Pancreas (tissue), 10 donors: ENCODE measurements at regions not wholly inside any gene's neighbourhood (a gene's known extent, or its start where the extent isn't known, plus 50 kb on each side); places are given as distances from the start of the nearest gene placed in this dataset.

Experiments used
- ATAC-seq, 4 donors: fragments of 200-7000 bp; cut with Tn5 transposase; one replicate each; pipeline versions ENCODE4 v1.8.0 to v1.9.1; 2020; ENCODE audit warnings: mild to moderate bottlenecking in 4 of 4, moderate library complexity in 4 of 4
- DNase-seq, 6 donors: peaks; one replicate each; pipeline ENCODE4 v3.0.0-alpha.2; 2020
- FAIRE-seq: peaks from 2 replicates; lab custom pipeline; 2012; peaks lifted over from hg19 to GRCh38; lab: Jason Lieb, UNC
- H3K27ac ChIP-seq, 4 donors: fragments of 200-600 bp; sonication (generic); 1 replicate in 3 of 4; 2 replicates in 1 of 4; pipeline versions ENCODE4 v1.5.0 to v1.8.0; 2020
- H3K27me3 ChIP-seq, 4 donors: fragments of 200-600 bp; one replicate each; pipeline ENCODE4 v1.8.0; 2021
- H3K36me3 ChIP-seq, 3 donors: fragments of 200-600 bp; sonication (generic) in 1 of 3; one replicate each; pipeline versions ENCODE4 v1.5.0 to v1.8.0; 2020 to 2021
- H3K4me1 ChIP-seq, 3 donors: fragments of 200-600 bp; one replicate each; pipeline ENCODE4 v1.8.0; 2021
- H3K4me3 ChIP-seq, 4 donors: fragments of 200-600 bp; sonication (generic) in 2 of 4; one replicate each; pipeline versions ENCODE4 v1.5.0 to v1.8.0; 2020 to 2021
- H3K9me3 ChIP-seq, 4 donors: fragments of 200-600 bp; one replicate each; pipeline ENCODE4 v1.8.0; 2021
- CTCF ChIP-seq, 4 donors: fragments of 200-600 bp; sonication (generic) in 3 of 4; IDR thresholded peaks; one replicate each; pipeline versions ENCODE4 v1.5.0 to v1.8.0; 2021; ENCODE audit warnings: antibody characterized with exemption in 4 of 4
- WGBS, 2 donors: extraction: QIAGEN DNeasy Blood & Tissue Kit; methylation state at CpG; one replicate each; pipeline ENCODE4 v1.1.7; 2013; 5-methylcytosine and 5-hydroxymethylcytosine counted together
- intact Hi-C, 3 donors: fragments of 100-400 bp; cut with DNase I; formaldehyde crosslinking; loops; one replicate each; pipeline versions ENCODE4 v1.11.1 to v1.14.2; 2022
- donor health status: healthy with polysubstance abuse.
- donor health status: DM: no; HTN: no; CAD: no; lungs with moderate emphysema.
- donor health status: DM: no; HTN: no; CAD: no.
- donor health status: control.
- donor health status: control.
- donor health status: Bipolar disorder and iron deficiency.
- donor health status: DM: yes; HTN: yes; CAD: no.
- donor health status: DM: no; HTN: no; CAD: no.
- donor health status: DM: no; HTN: no; CAD: no.
- donor health status: DM: yes; HTN: yes; CAD: no.

GRCh38 chr2:2849464-2850217, 518.6 kb upstream of the MYT1L start:
- Histone ChIP-seq H3K27me3 (no peaks in the 10 kb centered on the region), H3K9me3 (no peaks in the 10 kb centered on the region), H3K27ac (no peak overlapping the region), H3K4me3 (no peak overlapping the region), H3K36me3 (no peaks in the 10 kb centered on the region), H3K4me1 (peaks cover 7 to 12% (median 9%) of the 10 kb centered on the region in 3 donors)
- no peak for ATAC-seq
- intact Hi-C loops = no loop called here
- no peak for FAIRE-seq
- WGBS, 2 donors = 80 to 86% methylated on average over 15 of the region's 15 CpGs
- no peak for TF ChIP-seq CTCF (IDR thresholded peaks at IDR 0.05)
- DNase-seq = peak in 2 of 6 donors; percentile 25 to 65

DNA sequence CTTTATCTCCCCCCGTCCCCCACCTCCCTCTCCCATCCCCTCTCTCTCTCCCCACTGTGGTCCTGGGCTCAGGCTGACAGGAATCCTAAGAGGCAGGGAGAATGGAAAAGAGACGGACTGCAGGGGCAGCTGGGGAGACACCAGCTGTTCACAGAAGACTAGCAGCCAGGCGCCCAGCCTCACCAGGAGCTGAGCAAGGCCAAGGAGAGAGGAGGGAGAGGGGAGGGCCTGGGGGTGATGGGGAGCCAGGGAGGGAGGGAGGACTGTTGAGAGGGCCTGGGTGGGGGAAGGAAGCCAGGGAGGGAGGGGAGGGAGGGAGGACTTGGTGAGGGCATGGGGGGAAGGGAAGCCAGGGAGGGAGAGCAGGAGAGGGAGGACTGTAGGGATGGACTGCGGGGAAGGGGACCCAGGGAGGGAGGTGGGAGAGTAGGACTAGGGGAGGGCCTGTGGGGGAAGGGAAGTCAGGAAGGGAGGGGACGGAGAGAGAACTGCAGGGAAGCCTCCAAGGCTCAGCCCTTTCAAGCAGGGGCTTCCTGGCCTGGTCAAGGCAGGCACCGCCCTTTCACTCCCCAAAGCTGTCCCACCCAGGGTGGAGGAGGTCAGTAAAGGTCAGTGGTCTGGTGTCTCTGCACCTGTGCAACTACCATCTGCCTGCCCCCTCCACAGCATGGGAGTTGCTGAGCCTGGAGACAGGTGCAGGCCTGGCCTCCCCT, 517.7 kb upstream of the MYT1L start:
- no peaks in the 10 kb centered on the region for H3K9me3 ChIP-seq
- WGBS, 2 donors = 58 to 73% methylated on average over 5 to 6 of the region's 6 CpGs
- H3K4me1 ChIP-seq = peaks cover 7 to 12% (median 9%) of the 10 kb centered on the region in 3 donors
- no peak overlapping the region for H3K4me3 ChIP-seq
- peak in 1 of 4 donors; percentile 15 for ATAC-seq
- no peak overlapping the region for H3K27ac ChIP-seq
- TF ChIP-seq CTCF (IDR thresholded peaks at IDR 0.05) = no peak
- H3K27me3 ChIP-seq = no peaks in the 10 kb centered on the region
- H3K36me3 ChIP-seq = no peaks in the 10 kb centered on the region
- peak in 4 of 6 donors; percentile 38 to 61 (median 53) for DNase-seq
- intact Hi-C loops = no loop called here
- FAIRE-seq = no peak

- intact Hi-C loops = no loop called here
- DNase-seq = no peak
- Histone ChIP-seq H3K4me1 (peaks cover 7 to 12% (median 9%) of the 10 kb centered on the region in 3 donors), H3K4me3 (no peak overlapping the region), H3K9me3 (no peaks in the 10 kb centered on the region), H3K36me3 (no peaks in the 10 kb centered on the region), H3K27ac (no peak overlapping the region), H3K27me3 (no peaks in the 10 kb centered on the region)
- no peak for ATAC-seq
- 86 to 90% methylated on average over 6 of the region's 6 CpGs for WGBS, 2 donors
- no peak for FAIRE-seq
- no peak for TF ChIP-seq CTCF (IDR thresholded peaks at IDR 0.05)
These were observed 517.1 kb upstream of the MYT1L start for GRCh38 chr2:2848198-2848597.

GRCh38 chr2:2847209-2847676, 516.2 kb upstream of the MYT1L start:
- intact Hi-C loops = no loop called here
- H3K4me1 ChIP-seq = peaks cover 7 to 12% (median 9%) of the 10 kb centered on the region in 3 donors
- ATAC-seq = peak; percentile 58 to 67 (median 65)
- DNase-seq = peak in 4 of 6 donors; percentile 58 to 78 (median 72)
- FAIRE-seq = no peak
- H3K27me3 ChIP-seq = no peaks in the 10 kb centered on the region
- no peak overlapping the region for H3K4me3 ChIP-seq
- WGBS, 2 donors = 27 to 44% methylated on average over 4 to 5 of the region's 5 CpGs
- no peaks in the 10 kb centered on the region for H3K36me3 ChIP-seq
- no peak for TF ChIP-seq CTCF (IDR thresholded peaks at IDR 0.05)
- H3K27ac ChIP-seq = peak overlapping the region; percentile 68 to 76 (median 73)
- H3K9me3 ChIP-seq = no peaks in the 10 kb centered on the region
